ENCODE measurements at regions not wholly inside any gene's neighbourhood (a gene's known extent, or its start where the extent isn't known, plus 50 kb on each side); places are given as distances from the start of the nearest gene placed in this dataset.

GRCh38 chr1:50358962-50359361 is 64.3 kb downstream of the DMRTA2 start:
- DNase-seq, result no peak

- DNase-seq, result no peak
These were observed 66.1 kb downstream of the DMRTA2 start for GRCh38 chr1:50357186-50357585.

- no peak for DNase-seq
These were observed 68.4 kb downstream of the DMRTA2 start for GRCh38 chr1:50354813-50355212.

- no peak for DNase-seq
These were observed 70.8 kb downstream of the DMRTA2 start for GRCh38 chr1:50352428-50352827.

- no peak for DNase-seq
These were observed 72.4 kb downstream of the DMRTA2 start for GRCh38 chr1:50350868-50351267.

- no peak for DNase-seq
These were observed 72.8 kb downstream of the DMRTA2 start for GRCh38 chr1:50350421-50350820.

GRCh38 chr1:50349242-50349565 is 74.0 kb downstream of the DMRTA2 start:
- no peak for DNase-seq

GRCh38 chr1:50348449-50349241 is 74.6 kb downstream of the DMRTA2 start:
- DNase-seq, result no peak

GRCh38 chr1:50347933-50348332 is 75.3 kb downstream of the DMRTA2 start:
- DNase-seq, result no peak

GRCh38 chr1:50346621-50347020 is 76.6 kb downstream of the DMRTA2 start:
- DNase-seq, result no peak

GRCh38 chr1:50343323-50343722 is 79.9 kb downstream of the DMRTA2 start:
- no peak for DNase-seq

GRCh38 chr1:50342525-50342924 is 80.7 kb downstream of the DMRTA2 start:
- DNase-seq, result no peak

GRCh38 chr1:50335036-50335435 is 88.2 kb downstream of the DMRTA2 start:
- DNase-seq, result no peak

GRCh38 chr1:50333595-50333974 is 89.7 kb downstream of the DMRTA2 start:
- DNase-seq, result peak; percentile 61

GRCh38 chr1:50332941-50333594 is 90.2 kb downstream of the DMRTA2 start:
- DNase-seq, result peak; percentile 49

GRCh38 chr1:50329332-50329932 is 93.8 kb downstream of the DMRTA2 start:
- DNase-seq, result no peak

GRCh38 chr1:50328552-50328951 is 94.7 kb downstream of the DMRTA2 start:
- no peak for DNase-seq

- no peak for DNase-seq
These were observed 97.2 kb downstream of the DMRTA2 start for GRCh38 chr1:50326026-50326425.

- no peak for DNase-seq
These were observed 100.7 kb downstream of the DMRTA2 start for GRCh38 chr1:50322579-50322978.

GRCh38 chr1:50318428-50318827 is 104.8 kb downstream of the DMRTA2 start:
- DNase-seq, result no peak

GRCh38 chr1:50308878-50309277 is 114.4 kb downstream of the DMRTA2 start:
- DNase-seq, result no peak

- DNase-seq, result no peak
These were observed 117.4 kb downstream of the DMRTA2 start for GRCh38 chr1:50305808-50306207.

GRCh38 chr1:50300297-50300696 is 122.9 kb downstream of the DMRTA2 start:
- DNase-seq, result no peak

GRCh38 chr1:50295566-50295965 is 127.7 kb downstream of the DMRTA2 start:
- DNase-seq, result no peak

All from stimulated activated CD4-positive, alpha-beta T cell treated with anti-CD3 and anti-CD28 coated beads, Interleukin-4, amount 100 ng/mL, for 1 hour (primary cell).